Amniotic epithelial cell (primary cell): ENCODE measurements at regions not wholly inside any gene's neighbourhood (a gene's known extent, or its start where the extent isn't known, plus 50 kb on each side); places are given as distances from the start of the nearest gene placed in this dataset.
A peak's percentile ranks its signal among the peaks of the same experiment; 100 is the strongest.

ENCODE experiments used
- DNase-seq: peaks from one replicate; pipeline ENCODE4 v3.0.0-alpha.2; 2010; ENCODE audit warnings: low read depth

DNA sequence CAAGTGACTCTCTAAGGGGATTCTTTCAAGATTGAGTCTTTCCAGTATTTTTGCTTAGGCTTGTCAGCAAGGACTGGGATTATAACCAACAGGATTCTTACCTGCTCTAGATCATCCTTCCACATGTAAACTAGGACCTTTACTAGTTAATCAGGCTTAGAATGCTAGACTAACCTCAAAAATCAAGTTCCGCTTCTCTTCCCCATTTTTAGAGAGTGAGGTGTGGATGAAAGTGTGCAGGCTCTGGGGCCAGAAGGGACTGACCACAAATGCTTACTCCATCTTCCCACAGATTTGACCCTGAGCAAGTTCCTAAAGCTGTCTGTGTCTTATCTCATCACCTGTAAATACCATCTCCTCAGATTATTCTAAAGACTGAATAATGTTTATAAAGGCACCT, 89.5 kb upstream of the IL12A start:
- peak; percentile 17 for DNase-seq

DNA sequence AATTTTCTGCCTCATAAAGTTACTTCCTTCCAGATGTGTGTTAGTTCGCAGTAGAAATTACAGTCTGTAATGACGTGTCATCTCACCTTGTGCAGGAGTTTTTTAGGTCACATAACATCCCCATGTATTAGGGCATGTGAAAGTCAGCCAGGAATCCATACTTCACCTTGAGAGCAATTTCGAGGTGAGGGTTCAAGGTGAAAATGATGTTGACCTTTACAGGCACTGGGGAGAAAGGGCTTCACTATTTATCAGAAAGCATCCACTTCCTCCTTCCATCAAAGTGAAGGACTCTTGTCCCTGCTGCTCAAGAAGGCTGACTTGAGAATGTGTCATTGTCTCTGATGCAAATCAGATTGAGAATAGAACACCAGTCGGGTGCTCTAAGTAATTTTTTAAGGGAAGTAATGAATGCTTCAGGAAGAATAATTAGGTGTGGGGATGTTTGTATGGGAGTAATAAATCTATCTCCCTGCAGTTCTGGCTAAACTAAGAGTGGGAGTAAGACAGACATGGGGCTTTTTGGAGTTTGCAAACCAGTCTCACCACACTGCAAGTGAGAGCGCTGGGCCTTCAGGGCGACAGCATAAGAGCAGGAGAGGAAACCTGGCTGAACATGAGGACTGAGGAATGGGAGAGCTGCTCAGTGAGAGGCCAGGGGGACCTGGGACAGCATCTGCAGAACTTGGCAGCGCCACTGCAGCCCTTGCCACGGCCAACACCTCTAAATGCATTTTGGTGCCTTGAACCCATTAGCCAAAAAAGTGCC, 85.9 kb upstream of the IL12A start:
- no peak for DNase-seq

DNA sequence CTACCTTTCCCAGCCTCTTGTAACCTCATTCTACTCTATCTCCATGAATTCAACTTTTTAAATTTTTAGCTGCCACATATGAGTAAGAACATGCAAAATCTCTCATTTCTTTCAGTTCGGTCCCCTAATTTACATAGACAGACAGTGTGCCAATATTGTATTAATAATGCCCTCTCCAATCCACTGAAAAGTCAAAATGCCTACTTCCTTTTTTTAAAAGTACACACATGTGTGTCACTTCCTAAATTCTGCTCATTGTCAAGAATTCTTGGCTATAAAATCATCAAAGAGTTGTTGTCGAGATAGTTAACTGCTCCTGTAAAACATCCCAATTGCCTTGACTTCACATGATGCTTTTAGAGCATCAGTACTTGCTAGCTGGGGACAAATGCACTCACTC, 84.2 kb upstream of the IL12A start:
- no peak for DNase-seq

DNA sequence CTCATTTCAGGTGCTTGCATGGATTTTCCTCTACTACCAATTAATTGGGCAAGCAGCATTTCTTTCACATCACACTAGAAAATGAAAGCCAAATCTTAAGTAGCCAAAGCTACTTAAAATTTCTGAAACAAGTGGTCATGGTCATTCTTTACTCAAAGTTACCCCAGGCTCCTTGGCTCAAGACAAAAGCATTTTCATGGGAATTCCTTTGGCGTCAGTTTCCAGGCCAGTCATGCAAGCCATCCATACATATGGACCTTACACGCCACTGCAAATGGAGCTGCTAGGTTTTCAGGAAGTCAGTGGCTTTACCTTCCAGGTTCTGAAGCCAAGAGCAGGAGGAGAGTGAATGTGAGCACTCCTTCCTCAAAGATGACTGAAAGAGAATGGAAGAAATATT, 83.7 kb upstream of the IL12A start:
- DNase-seq, result no peak

DNA sequence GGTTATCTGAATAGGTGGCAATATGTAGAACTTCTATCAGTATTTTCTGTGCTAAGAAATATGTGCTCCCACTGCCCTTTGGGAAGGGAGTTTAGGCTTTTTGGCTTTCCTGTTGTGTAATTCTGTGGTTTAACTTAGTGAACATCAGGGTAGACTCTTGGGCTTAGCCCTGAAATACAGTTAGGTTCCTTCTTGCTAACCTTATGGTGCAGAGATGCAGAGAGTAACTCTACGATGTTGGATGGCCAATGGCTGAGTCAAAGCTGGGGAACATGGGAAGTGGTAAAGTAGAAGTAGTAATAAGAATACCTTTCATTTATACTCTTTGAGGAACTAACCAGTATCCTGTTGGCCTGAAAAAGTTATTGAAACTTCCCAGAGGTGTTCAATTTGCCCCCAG, 80.8 kb upstream of the IL12A start:
- peak; percentile 33 for DNase-seq

DNA sequence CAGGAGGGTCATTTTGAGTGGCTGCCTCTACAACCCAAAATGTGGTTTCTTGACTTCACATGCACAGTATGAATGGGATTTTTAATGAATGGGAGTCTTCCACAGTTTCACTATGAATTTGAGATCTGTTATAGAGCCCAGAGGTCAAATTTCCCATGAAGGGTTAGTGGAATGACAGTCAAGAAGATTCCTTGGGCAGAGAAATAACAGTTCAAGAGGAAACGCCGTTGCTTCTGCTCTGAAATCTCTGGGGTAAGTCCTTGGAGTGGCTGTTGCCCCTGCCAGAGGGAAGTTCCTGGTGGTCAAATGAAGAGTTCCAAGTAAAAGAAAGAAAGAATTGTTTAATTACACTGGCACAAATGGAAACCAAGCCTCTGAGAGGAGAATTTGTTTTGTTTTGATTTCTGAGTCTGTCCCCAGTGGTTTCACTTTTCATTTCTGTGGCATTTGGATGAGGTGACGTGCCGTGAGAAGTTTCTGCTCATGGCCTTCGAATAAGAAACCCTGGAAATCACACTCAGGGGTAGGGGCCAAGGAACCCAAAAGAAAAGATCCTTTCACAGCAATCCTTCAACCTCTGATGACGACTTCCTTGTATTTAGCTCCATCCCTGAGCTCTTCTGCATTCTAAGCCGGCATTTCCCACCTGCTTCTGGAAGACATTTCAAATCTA, 77.5 kb upstream of the IL12A start:
- DNase-seq, result no peak

DNA sequence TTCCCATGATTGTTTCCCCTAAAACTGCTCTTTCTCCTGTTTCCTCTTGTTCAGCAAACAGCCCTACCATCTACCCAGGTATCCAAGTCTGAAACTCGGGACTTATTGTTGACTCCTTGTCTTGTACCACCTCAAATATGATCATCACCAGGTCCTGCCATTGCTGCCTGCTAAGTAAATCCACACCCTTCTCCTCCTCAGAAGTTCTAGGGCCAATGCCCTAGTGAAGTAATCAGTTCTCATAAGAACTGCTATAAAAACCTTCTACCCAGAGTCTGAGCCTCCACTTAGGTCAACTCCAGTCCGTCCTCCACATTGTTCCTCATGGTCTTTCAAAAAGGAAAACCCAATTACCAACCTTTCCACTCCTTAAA, 77.0 kb upstream of the IL12A start:
- no peak for DNase-seq

DNA sequence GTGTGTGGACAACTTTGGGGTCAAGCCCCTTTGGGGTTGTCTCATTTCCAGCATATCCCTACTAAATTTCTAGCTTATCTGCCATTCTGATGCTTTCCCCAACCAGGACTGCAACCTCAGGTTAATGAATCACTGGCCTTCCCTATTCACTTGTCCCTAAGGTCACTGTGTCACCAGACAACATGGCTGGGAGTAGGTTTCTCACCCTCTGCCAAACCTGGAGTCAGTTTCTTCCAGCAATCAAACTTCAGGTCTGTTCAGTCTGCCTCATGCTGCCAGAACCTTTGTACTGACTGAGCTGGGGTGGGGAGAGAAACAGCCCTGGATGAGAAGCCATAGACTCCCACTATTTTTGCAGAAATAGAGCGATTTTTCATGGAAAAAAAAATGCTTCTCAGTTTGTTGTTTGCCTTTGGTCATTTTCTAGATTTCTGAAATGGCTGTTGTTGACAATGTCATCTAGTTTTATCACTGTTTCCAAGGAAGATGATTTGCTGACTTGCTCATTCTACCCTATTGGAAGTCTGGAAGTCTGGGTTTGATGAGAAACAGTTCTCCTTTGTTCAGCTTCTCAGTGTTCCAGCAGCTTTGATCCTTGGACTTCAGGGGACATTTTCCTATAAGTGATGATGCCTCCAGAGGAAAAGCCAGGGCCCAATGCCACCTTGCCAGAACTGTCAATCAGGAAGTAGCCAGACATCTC, 74.8 kb upstream of the IL12A start:
- no peak for DNase-seq

DNA sequence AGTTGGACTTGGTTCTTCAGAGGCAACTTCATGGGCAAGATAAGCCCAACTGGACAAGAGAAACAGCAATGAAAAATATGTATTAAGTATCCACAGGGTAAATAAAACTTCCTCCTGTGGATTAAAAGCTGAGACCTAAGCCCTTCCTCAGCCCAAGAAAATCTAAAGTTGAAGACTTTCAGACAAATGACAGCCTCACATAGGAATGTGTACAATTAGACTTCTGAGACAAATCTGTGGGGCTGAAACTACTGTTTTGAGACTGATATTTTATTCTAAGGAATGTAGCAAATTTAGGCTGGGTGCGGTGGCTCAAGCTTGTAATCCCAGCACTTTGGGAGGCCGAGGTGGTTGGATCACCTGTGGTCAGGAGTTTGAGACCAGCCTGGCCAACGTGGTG, 74.2 kb upstream of the IL12A start:
- no peak for DNase-seq

DNA sequence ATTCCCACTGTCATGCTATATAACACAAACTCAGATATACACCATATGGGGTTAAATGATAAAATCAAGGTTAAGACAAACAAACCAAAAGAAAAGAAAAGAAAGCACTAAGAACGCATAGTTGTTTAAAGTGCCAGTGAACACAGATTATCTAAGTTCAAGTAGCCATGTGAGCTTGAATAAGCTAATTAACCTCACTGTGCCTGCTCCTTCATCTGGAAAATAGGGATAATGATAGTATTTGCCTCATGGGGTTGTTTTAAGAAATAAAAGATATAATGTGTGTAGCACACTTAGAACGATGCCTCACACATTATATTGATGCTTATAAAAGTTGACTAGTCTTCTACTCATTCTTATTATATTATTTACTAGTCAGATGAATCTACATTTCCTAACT, 72.6 kb upstream of the IL12A start:
- no peak for DNase-seq

DNA sequence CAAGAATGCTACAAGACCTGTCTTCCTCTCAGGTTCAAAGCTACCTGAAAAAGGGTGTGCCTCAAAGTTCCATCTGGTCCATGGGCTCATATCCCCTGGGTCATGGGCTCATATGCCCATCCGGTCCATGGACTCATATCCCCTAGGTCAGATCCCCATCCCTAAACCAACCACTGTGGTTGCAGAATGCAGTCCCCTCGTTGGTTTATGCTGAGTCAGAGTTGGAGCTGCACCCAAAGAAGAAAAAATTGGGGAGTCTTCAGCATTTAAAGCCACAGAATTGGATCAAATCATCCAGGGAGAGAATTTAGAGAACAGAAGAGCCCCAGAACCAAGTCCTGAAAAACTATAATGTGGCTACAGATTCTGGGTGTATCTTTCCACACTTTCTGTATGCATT, 71.5 kb upstream of the IL12A start:
- DNase-seq, result no peak

DNA sequence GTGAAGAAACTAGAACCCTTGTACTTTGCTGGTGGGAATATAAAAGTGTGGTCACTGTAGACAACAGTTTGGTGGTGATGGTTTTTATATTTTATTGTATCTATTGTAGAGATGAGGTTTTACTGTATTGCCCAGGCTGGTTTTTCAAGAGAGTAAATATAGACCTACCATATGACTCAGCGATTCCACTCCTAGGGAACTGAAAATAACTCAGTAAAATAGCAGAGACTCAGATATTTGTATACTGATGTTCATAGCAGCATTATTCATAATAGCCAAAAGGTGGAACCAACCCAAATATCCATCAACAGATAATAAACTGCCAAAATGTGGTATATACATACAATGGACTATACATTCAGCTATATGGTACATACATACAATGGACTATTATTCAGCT, 68.8 kb upstream of the IL12A start:
- DNase-seq, result peak; percentile 33

DNA sequence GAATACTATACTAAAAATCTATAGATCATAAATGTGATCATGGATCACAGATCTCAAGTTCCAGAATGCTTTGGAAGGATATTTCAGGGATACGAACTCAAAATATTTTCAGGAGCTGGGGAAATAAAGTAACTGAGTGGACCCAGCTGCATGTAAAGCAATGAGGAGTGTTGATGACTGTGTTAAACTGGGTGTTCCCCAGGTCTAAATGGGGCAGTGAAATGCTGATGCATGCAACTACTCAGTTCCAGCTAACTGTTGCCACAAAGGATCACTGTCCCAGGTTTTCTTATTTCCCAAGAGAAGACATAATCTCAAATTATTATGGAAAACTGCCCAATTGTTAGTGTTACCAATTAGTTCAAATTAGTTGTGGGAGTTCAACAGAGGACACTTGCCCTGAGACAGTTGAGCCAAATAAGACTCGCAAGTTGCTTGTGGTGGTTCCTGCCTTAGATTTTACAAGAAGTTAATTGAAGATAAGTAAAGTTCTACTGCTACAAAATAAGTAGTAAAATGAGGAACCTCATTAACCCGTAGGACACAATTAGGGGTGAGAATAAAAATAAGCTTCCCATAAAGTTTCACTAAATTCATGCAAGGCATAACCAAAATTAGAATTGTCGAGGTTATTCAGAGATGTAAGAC, 66.3 kb upstream of the IL12A start:
- no peak for DNase-seq

DNA sequence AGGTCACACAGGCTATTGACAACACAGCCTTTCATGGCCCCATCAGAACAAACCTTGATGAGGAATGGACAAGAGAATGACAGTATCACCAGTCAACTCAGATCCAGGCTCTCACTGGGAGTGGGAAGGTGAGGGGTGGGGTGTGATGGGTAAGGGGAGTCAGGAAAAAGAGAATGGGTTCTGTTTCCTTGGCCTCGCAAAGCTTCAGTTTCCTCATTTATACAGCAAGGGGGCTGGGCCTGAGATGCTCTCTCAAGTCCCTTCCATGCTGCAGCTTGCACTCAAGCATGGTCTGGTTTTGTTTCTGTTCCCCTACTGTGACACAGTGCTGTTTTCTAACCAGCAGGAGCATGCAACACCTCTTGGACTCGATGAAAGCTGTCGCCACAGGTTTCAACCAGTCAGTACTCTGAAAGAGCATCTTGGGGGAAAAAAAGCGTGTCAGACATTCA, 65.7 kb upstream of the IL12A start:
- no peak for DNase-seq

DNA sequence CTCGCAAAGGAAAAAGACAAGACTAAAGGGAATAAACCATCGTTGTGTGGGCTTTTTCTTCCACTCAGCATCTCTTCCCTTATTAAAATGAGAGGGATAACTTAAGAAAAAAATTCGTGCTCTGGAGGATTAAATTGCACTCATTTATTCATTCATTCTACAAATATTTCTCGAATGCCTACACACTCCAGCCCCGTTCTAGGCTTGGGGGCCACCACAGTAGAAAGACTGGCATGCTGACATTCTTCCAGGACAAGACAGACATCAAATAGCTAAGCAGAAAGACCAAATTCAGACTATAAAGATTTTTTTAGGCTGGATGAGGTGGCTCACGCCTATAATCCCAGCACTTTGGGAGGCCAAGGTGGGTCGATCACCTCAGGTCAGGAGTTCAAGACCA, 65.3 kb upstream of the IL12A start:
- DNase-seq, result no peak

DNA sequence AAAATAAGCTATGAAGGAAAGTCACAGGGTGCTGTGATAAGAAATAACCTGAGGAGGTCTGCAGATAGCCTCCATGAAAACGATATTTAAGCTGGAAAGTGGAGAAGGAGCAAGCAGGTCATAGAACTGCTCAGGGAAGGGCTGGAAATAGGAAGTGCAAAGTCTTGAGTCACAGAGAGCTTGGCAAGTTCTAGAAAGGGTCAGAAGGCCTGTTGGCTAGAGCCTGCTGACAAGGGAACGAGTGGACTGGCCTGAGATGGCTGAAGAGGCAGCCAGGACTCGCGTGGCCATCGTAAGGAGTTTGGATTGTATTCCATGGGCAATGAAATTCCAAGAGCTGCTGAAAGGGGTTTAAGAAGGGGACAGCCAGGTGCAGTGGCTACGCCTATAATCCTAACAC, 64.7 kb upstream of the IL12A start:
- no peak for DNase-seq

DNA sequence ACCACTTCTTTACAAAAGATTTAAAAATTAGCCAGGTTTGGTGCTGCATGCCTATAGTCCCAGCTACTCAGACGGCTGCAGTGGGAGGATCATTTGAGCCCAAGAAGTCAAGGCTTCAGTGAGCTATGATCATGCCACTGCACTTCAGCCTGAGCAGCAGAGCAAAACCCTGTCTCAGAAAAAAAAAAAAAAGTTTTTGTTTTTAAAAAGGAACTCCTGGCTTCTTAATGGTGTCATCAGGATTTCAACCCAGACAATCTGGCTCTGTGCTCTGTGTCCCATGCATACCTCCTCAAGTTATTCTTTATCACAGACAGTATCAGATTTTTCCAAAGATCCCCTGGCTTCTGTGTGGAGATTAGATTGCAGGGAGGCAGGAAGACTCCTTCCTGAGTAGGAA, 64.2 kb upstream of the IL12A start:
- no peak for DNase-seq

DNA sequence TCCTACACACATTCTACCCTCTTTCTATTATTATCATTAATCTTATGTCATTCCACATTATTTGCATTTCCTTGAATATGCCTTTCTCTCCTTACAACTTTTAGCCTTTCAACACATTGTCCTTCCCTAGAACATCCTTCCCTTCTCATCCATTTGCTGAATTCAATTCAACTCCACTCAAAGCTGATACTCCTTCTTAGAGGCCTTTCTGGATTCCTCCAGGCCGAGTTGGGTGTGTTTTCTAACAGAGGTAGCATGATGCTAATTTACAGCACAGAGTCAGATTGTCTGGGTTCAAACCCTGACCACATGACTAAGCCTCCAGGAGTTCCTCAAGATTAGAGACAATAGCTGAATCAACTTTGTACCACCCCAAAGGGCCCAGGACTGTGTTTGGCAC, 63.4 kb upstream of the IL12A start:
- no peak for DNase-seq

DNA sequence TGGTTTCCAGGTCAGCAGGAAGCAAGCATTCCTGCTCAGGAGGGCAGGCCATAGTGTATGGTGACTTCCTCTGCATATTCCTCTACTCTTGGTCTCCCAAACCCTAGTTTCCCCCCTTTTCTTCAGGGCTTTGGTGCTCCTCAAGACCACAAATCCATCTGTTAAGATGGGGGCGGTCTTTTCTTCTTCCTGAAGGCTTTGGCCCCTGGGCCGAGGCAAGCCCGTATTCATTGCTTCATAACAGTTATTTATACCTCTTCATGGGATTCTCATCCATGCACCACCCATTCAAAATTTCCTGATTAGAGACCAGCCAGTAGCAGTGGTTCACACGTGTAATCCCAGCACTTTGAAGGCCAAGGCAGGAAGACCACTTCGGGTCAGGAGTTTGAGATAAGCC, 62.1 kb upstream of the IL12A start:
- no peak for DNase-seq

DNA sequence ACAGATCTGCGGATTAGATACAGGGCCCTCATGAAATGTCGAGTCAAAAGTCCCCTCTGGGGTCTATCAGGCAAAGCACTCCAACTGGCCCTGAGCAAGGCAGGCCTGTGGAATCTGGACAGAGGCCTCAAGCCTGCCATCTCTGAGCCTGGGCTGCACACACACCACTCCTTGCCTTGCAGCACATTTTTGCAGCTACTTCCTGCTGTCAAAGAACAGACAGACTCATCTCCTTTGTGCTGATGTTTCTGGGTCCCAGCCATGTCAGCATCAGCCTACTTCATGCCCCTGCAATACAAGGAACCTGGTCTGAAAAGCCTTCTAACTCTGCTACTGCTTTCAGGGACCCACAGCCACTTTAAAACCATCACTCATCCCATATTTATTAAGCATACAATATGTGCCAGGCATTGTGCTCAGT, 60.6 kb upstream of the IL12A start:
- no peak for DNase-seq

DNA sequence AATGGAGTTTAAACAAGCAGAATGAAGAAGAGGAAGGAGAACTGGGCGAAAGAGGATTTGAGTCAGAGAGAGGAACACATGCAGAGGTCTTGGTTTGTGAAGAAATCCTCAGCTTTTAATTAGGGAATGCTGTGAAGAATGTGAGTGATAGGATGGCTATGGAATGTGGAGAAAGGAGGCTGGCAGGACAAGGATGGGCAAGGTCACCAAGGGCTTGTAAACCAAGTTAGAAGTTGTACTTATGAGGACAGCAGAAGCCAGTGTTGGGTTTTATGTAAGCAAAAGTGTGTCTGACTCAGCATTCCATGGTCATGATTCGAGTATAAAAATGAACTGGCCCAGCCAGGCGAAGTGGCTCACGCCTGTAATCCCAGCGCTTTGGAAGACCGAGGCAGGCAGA, 60.0 kb upstream of the IL12A start:
- peak; percentile 96 for DNase-seq

DNA sequence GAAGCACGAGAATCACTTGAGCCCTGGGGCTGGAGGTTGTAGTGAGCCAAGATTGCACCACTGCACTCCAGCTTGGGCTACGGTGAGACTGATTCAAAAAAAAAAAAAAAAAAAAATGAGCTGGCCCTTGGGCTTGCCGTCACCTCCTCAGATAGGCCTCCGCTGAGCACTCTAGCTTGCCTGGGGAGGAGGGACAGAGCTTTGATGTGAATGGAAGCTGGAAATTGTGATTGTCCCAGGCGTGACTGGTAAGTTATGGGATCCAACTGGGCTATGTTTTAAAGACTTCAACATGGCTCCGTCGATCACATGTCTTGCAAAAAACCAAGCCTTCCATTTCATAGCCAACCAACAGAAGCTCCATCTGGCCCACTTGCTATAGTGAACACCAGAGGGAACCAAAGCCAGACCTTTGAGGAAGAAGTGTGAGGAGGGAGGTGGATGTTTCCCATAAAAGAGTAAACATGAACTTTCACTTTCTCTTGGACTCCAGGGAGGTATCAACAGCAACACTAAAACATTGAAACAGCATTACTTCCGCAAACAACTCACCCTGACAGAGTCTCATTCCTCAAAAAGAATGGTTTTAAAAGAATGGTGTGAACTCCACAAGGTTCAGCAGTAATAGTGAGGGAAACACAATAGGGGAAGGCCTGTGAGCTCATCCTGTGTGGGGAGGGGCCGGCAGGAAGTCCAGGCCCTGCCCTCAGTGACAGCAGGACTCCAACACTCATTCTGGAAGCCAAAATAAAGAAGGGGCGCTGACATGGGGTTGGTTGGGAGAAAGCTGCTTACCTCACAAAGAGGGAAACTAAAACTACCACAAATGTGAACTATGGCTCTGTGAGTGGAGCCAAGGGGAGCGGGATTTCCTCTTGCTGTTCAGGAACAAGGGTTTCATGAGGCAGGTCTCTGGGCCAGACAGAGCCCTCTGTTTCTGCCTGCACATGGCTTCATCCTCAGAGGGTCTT, 59.2 kb upstream of the IL12A start:
- DNase-seq, result peak; percentile 72
